ENCODE measurements at regions not wholly inside any gene's neighbourhood (a gene's known extent, or its start where the extent isn't known, plus 50 kb on each side); places are given as distances from the start of the nearest gene placed in this dataset.

DNA sequence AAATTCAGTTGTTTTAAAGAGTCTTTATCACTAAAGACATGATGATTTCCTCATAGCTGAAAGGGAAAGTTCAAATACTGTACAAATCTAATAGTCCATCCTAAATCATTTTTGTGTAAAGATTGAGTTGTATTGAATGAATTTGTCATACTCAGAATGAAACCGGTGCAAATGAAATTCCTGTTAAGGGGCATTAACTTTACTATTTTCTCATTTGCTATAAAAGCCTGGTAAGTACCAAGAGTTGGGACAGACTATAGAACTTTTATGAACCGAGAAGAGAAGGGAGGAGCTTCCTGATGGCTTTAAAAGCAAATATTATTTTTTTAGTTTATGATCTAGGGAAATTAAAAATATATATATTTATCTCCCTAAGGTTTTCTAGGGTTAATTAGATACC lies 260.0 kb upstream of the AKR1E2 start:
- H3K27me3 ChIP-seq (ENCODE audit: insufficient read depth, low read length), result no peaks in the 10 kb centered on the region
- no peak overlapping the region for H3K9ac ChIP-seq (ENCODE audit: low read depth, low read length)
- H3K4me3 ChIP-seq (ENCODE audit: low read length), result no peak overlapping the region
- H3K27ac ChIP-seq (ENCODE audit: low read length), result no peak overlapping the region
- no peaks in the 10 kb centered on the region for H3K4me1 ChIP-seq (ENCODE audit: insufficient read depth, low read length)
- no peaks in the 10 kb centered on the region for H3K36me3 ChIP-seq (ENCODE audit: insufficient read depth, low read depth, low read length)
- no peaks in the 10 kb centered on the region for H3K9me3 ChIP-seq (ENCODE audit: insufficient read depth, low read depth, low read length)

DNA sequence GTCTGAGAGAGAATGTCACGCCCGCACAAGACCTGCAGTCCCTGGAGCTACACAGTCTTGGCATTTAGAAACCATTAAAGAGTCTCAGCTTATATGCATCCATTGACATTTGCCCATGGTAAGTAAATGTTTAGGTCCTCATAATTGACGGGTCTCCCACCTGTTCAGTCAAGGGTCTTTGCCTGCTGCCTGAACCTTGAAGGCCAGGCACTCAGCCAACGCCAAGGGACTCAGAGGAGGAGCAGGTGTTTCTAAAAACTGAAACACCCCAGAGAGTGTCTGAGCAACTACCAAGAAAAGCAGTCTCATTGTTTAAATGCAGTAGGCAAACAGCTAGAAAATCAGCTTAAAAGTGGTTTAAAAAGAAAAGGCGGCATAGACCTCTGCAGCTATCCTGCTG lies 264.7 kb upstream of the AKR1E2 start:
- no peaks in the 10 kb centered on the region for H3K27me3 ChIP-seq (ENCODE audit: insufficient read depth, low read length)
- no peak overlapping the region for H3K27ac ChIP-seq (ENCODE audit: low read length)
- no peak overlapping the region for H3K9ac ChIP-seq (ENCODE audit: low read depth, low read length)
- H3K4me1 ChIP-seq (ENCODE audit: insufficient read depth, low read length), result no peaks in the 10 kb centered on the region
- no peak overlapping the region for H3K4me3 ChIP-seq (ENCODE audit: low read length)
- no peaks in the 10 kb centered on the region for H3K36me3 ChIP-seq (ENCODE audit: insufficient read depth, low read depth, low read length)
- no peaks in the 10 kb centered on the region for H3K9me3 ChIP-seq (ENCODE audit: insufficient read depth, low read depth, low read length)

DNA sequence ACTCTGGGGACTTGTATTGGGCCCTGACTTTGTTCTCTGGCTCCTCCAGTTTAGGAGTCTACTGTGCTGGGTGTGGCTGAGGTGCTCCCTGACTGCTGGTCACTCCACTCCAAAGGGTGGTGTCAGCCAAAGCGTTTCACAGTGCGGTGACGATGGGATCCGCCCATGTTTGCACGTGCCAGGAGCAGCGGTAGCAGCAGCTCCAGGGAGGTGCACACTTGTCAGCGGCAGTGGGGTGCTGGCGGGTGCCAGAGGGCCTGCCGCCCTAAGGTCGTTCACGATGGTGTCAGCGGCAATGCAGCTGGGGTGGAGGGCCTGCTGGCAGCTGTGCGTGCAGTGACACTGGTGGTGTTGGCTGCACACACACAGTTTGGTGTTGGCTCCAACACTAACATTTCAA lies 268.5 kb upstream of the AKR1E2 start:
- Histone ChIP-seq H3K9me3 (ENCODE audit: insufficient read depth, low read depth, low read length) (no peaks in the 10 kb centered on the region), H3K4me1 (ENCODE audit: insufficient read depth, low read length) (peaks cover 5% of the 10 kb centered on the region; the same call in 1 of the 2 replicates), H3K4me3 (ENCODE audit: low read length) (no peak overlapping the region), H3K27me3 (ENCODE audit: insufficient read depth, low read length) (no peaks in the 10 kb centered on the region), H3K9ac (ENCODE audit: low read depth, low read length) (no peak overlapping the region), H3K36me3 (ENCODE audit: insufficient read depth, low read depth, low read length) (no peaks in the 10 kb centered on the region), H3K27ac (ENCODE audit: low read length) (no peak overlapping the region)

DNA sequence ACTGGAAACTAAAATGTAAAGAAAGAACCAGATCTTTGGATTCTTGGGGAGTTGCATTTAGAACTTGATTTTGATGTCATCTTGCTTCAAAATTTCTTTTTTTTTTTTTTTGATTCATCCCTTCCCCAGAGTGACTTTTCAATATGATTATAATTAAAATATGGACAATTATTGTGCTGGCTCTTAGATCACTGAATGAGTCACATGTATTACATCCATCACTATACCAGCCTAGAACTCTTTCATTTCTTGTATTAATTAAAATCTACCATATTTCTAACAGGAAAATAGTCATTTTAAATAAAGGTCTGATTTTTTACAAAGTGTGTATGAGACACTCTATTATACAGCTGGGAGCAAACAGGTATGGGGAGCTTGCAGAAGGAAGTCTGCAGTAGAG lies 269.5 kb upstream of the AKR1E2 start:
- Histone ChIP-seq H3K27me3 (ENCODE audit: insufficient read depth, low read length) (no peaks in the 10 kb centered on the region), H3K36me3 (ENCODE audit: insufficient read depth, low read depth, low read length) (no peaks in the 10 kb centered on the region), H3K27ac (ENCODE audit: low read length) (no peak overlapping the region), H3K9me3 (ENCODE audit: insufficient read depth, low read depth, low read length) (no peaks in the 10 kb centered on the region), H3K4me3 (ENCODE audit: low read length) (no peak overlapping the region), H3K4me1 (ENCODE audit: insufficient read depth, low read length) (peaks cover 5% of the 10 kb centered on the region; the same call in 1 of the 2 replicates), H3K9ac (ENCODE audit: low read depth, low read length) (no peak overlapping the region)

DNA sequence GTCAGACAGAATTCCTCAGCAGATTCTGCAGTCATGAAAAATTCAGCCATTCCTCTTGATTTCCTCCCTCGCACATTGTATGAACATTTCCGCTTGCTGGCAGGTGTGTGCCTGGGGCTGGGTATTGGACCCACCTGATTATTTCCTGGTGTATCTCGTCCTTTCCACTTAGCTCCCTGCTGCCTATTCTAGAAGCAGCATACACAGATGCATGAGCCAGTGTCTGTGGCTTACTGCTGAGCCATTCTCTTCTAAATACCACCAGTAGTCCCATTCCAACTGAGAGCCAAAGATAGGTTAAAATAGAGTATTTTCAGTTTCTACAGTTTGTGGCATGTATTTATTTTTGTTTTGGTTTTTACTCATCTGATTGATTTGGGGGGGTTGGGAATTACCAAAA lies 270.1 kb upstream of the AKR1E2 start:
- no peaks in the 10 kb centered on the region for H3K27me3 ChIP-seq (ENCODE audit: insufficient read depth, low read length)
- H3K9me3 ChIP-seq (ENCODE audit: insufficient read depth, low read depth, low read length), result no peaks in the 10 kb centered on the region
- H3K36me3 ChIP-seq (ENCODE audit: insufficient read depth, low read depth, low read length), result no peaks in the 10 kb centered on the region
- no peak overlapping the region for H3K27ac ChIP-seq (ENCODE audit: low read length)
- H3K4me3 ChIP-seq (ENCODE audit: low read length), result no peak overlapping the region
- H3K9ac ChIP-seq (ENCODE audit: low read depth, low read length), result no peak overlapping the region
- H3K4me1 ChIP-seq (ENCODE audit: insufficient read depth, low read length), result peaks cover 5% of the 10 kb centered on the region; the same call in 1 of the 2 replicates

DNA sequence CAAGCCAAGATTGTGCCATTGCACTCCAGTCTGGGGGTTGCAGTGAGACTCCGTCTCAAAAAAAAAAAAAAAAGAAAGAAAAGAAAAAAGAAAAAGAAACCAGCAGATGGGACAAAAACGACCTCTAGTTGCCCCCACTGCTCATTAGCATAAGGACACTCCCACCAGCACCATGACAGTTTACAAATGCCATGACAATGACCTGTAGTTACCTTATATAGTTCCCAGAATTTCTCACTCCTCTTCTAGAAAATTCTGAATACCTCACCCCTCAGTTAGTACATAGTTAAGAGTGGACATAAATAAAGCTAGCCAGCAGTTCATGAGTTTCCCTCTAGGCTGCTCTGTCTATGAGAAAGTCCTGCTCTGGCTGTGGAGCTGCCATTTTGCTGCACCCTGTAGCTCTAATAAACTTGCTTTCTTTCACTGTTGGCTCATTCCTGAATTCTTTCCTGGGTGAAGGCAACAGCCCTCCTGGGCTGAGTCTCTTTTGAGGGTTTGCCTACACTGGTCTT lies 276.8 kb upstream of the AKR1E2 start:
- Histone ChIP-seq H3K27me3 (ENCODE audit: insufficient read depth, low read length) (no peaks in the 10 kb centered on the region), H3K9me3 (ENCODE audit: insufficient read depth, low read depth, low read length) (no peaks in the 10 kb centered on the region), H3K4me3 (ENCODE audit: low read length) (no peak overlapping the region), H3K27ac (ENCODE audit: low read length) (no peak overlapping the region), H3K4me1 (ENCODE audit: insufficient read depth, low read length) (no peaks in the 10 kb centered on the region), H3K9ac (ENCODE audit: low read depth, low read length) (no peak overlapping the region), H3K36me3 (ENCODE audit: insufficient read depth, low read depth, low read length) (no peaks in the 10 kb centered on the region)

DNA sequence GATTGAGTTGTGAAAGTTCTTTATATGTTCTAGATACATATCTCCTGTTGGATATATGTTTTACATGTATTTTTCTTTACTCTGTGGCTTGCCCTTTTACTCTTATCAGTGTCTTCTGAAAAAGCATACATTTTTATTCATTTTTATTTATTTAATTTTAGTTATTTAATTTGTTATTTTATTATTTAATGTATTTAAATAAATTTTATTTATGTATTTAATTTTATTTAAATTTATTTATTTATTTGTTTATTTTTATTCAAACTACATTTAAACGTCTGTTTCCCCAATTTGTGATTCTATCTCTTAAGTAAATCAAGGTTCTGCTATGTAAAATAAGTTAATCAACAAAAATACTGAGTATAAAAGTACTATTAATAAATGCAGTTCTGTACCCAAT lies 279.1 kb upstream of the AKR1E2 start:
- no peaks in the 10 kb centered on the region for H3K27me3 ChIP-seq (ENCODE audit: insufficient read depth, low read length)
- H3K36me3 ChIP-seq (ENCODE audit: insufficient read depth, low read depth, low read length), result no peaks in the 10 kb centered on the region
- no peak overlapping the region for H3K4me3 ChIP-seq (ENCODE audit: low read length)
- H3K4me1 ChIP-seq (ENCODE audit: insufficient read depth, low read length), result no peaks in the 10 kb centered on the region
- no peak overlapping the region for H3K27ac ChIP-seq (ENCODE audit: low read length)
- no peak overlapping the region for H3K9ac ChIP-seq (ENCODE audit: low read depth, low read length)
- no peaks in the 10 kb centered on the region for H3K9me3 ChIP-seq (ENCODE audit: insufficient read depth, low read depth, low read length)

DNA sequence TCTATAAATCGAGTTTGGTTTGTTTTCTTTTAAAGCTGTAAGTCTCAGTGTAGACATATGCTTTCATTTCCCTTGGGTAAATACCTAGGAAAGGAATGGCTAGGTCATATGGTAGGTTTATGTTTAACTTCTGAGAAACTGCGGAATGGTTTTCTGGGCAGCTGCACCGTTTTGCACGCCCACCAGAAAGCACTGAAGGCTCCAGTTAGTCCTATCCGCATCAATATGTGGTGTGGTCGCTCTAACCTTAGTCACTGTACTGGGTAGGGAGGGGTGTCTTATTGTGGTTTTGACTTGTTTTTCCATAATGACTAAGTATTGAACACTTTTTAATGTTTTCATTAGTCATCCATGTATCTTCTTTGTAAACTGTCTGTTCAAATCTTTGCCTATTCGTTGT lies 279.5 kb upstream of the AKR1E2 start:
- H3K9me3 ChIP-seq (ENCODE audit: insufficient read depth, low read depth, low read length), result no peaks in the 10 kb centered on the region
- no peak overlapping the region for H3K9ac ChIP-seq (ENCODE audit: low read depth, low read length)
- no peak overlapping the region for H3K4me3 ChIP-seq (ENCODE audit: low read length)
- no peaks in the 10 kb centered on the region for H3K27me3 ChIP-seq (ENCODE audit: insufficient read depth, low read length)
- no peak overlapping the region for H3K27ac ChIP-seq (ENCODE audit: low read length)
- H3K36me3 ChIP-seq (ENCODE audit: insufficient read depth, low read depth, low read length), result no peaks in the 10 kb centered on the region
- no peaks in the 10 kb centered on the region for H3K4me1 ChIP-seq (ENCODE audit: insufficient read depth, low read length)

DNA sequence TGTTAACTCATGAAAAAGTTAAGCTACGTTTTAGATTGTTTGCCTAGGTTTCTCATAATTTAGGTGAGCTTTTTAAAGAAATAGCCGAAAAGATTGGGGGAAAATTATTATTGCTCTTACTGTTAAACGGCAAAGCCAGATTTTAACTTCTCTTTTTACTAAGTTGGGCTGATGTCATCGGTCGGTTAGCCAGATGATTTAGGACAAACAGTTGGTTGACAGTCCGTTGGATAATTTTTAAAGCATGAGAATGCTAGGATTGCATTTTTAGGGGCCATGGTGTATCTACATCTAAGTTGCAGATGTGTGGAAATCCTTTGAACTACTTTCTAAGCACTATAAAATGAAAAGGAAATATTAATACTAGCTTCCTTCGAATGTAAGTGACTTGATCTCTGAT lies 280.9 kb upstream of the AKR1E2 start:
- H3K27ac ChIP-seq (ENCODE audit: low read length), result no peak overlapping the region
- no peak overlapping the region for H3K4me3 ChIP-seq (ENCODE audit: low read length)

DNA sequence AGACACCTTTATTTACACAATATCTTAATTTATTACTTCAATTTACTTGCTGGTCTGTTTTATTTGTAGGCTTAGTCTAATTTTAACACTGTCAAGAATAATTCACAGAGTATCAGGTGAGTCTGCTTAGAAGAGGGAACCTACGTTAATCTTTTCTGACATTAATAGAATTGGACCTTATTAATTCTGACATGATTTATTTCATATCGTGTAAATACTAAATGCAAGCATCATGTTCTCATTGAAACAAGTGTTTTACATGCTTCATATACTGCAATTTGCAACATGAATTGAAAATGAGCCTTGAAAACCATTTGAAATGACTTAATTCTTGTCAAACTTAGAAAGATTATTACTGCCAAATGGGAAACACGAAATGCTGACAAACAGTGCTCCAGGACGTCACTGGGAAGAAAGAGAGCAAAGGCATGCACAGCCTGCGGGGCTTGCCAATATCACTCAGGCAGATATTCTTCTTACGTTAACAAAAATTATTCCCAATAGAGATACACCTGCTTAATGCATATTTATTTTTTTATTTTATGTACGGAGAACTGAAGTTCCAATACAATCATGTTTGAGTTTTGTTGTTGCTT lies 282.0 kb upstream of the AKR1E2 start:
- Histone ChIP-seq H3K36me3 (ENCODE audit: insufficient read depth, low read depth, low read length) (no peaks in the 10 kb centered on the region), H3K27me3 (ENCODE audit: insufficient read depth, low read length) (no peaks in the 10 kb centered on the region), H3K27ac (ENCODE audit: low read length) (no peak overlapping the region), H3K4me3 (ENCODE audit: low read length) (no peak overlapping the region), H3K9ac (ENCODE audit: low read depth, low read length) (no peak overlapping the region), H3K4me1 (ENCODE audit: insufficient read depth, low read length) (no peaks in the 10 kb centered on the region), H3K9me3 (ENCODE audit: insufficient read depth, low read depth, low read length) (no peaks in the 10 kb centered on the region)

More for the DNA sequence above, 280.9 kb upstream of the AKR1E2 start:
- no peaks in the 10 kb centered on the region for H3K4me1 ChIP-seq (ENCODE audit: insufficient read depth, low read length)
- no peaks in the 10 kb centered on the region for H3K27me3 ChIP-seq (ENCODE audit: insufficient read depth, low read length)
- no peaks in the 10 kb centered on the region for H3K9me3 ChIP-seq (ENCODE audit: insufficient read depth, low read depth, low read length)
- no peak overlapping the region for H3K9ac ChIP-seq (ENCODE audit: low read depth, low read length)
- no peaks in the 10 kb centered on the region for H3K36me3 ChIP-seq (ENCODE audit: insufficient read depth, low read depth, low read length)

DNA sequence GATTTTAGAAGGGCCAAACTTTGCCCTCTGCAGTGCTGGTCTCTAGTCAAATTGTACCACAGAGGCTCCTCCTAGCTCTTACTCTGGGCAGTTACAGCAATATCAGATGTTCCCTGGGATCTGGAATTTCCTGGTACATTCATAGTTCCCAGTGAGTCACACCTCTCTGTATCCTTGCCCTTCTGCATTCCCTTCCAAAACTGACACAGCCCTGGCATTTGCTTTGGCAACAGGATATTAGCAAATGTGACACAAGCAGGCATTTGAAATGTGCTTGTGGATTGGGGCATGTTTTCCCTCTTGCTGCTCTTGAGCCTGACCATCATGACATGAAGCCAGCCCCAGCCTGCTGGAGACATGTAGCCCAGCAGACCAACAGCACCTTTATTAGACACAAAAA lies 284.7 kb upstream of the AKR1E2 start:
- Histone ChIP-seq H3K9ac (ENCODE audit: low read depth, low read length) (no peak overlapping the region), H3K4me1 (ENCODE audit: insufficient read depth, low read length) (no peaks in the 10 kb centered on the region), H3K27ac (ENCODE audit: low read length) (no peak overlapping the region), H3K36me3 (ENCODE audit: insufficient read depth, low read depth, low read length) (no peaks in the 10 kb centered on the region), H3K9me3 (ENCODE audit: insufficient read depth, low read depth, low read length) (no peaks in the 10 kb centered on the region), H3K27me3 (ENCODE audit: insufficient read depth, low read length) (no peaks in the 10 kb centered on the region), H3K4me3 (ENCODE audit: low read length) (no peak overlapping the region)

DNA sequence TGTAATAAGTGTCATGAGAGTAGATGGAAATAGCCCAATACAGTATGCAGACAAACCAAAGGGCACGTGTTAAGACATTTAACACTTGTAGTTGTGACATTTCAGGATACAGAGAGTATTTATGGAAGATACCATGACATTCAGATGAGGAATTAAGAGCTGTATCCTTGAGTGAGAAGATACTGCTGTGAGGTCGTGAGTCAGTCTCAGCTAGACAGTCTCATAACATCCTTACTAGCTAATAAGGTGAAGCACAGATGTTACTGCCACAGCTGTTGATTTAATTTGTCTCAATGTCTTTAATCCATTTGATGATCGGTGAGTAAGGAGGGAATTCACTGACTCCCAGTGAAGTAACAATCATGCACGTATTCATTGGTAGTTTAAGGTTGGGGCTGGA lies 288.0 kb upstream of the AKR1E2 start:
- Histone ChIP-seq H3K27me3 (ENCODE audit: insufficient read depth, low read length) (no peaks in the 10 kb centered on the region), H3K9me3 (ENCODE audit: insufficient read depth, low read depth, low read length) (no peaks in the 10 kb centered on the region), H3K4me3 (ENCODE audit: low read length) (no peak overlapping the region), H3K9ac (ENCODE audit: low read depth, low read length) (no peak overlapping the region), H3K27ac (ENCODE audit: low read length) (no peak overlapping the region), H3K4me1 (ENCODE audit: insufficient read depth, low read length) (no peaks in the 10 kb centered on the region), H3K36me3 (ENCODE audit: insufficient read depth, low read depth, low read length) (no peaks in the 10 kb centered on the region)
